Endothelial cell of umbilical vein (primary cell): ENCODE measurements at regions not wholly inside any gene's neighbourhood (a gene's known extent, or its start where the extent isn't known, plus 50 kb on each side); places are given as distances from the start of the nearest gene placed in this dataset.

Experiments
- CTCF ChIP-seq, 2 donors: IDR thresholded peaks; 1 replicate in 1 of 2; 2 replicates in 1 of 2; pipeline ENCODE4 v1.5.1; 2011; ENCODE audit warnings: low read length in 2 of 2, mild to moderate bottlenecking in 2 of 2, moderate library complexity in 2 of 2, control low read depth in 1 of 2, inconsistent platforms in 1 of 2, low read depth in 1 of 2; ENCODE audit not compliant: insufficient read depth in 1 of 2; ENCODE audit errors: extremely low read depth in 1 of 2
- EZH2 ChIP-seq: IDR thresholded peaks from 2 replicates; pipeline ENCODE4 v1.6.1; 2012; ENCODE audit warnings: borderline replicate concordance, low read depth, mild to moderate bottlenecking, moderate library complexity, low read length, inconsistent platforms; ENCODE audit not compliant: severe bottlenecking
- FOS ChIP-seq: IDR thresholded peaks from 2 replicates; pipeline ENCODE4 v1.6.1; 2011; ENCODE audit warnings: mild to moderate bottlenecking, low read length, moderate library complexity, borderline replicate concordance; ENCODE audit not compliant: insufficient read depth
- JUN ChIP-seq: IDR thresholded peaks from 2 replicates; pipeline ENCODE4 v1.6.1; 2011; ENCODE audit warnings: borderline replicate concordance, low read depth; ENCODE audit not compliant: insufficient read length, insufficient read depth
- MAX ChIP-seq: IDR thresholded peaks from 2 replicates; pipeline ENCODE4 v1.6.1; 2011; ENCODE audit not compliant: insufficient read depth, insufficient read length
- MYC ChIP-seq: IDR thresholded peaks from one replicate; pipeline ENCODE4 v1.6.1; 2011; ENCODE audit warnings: mild to moderate bottlenecking, low read depth, low read length
- POLR2A ChIP-seq: IDR thresholded peaks from 2 replicates; pipeline ENCODE4 v1.6.1; 2012; ENCODE audit warnings: low read depth, mild to moderate bottlenecking, control low read depth, low read length
- POLR2AphosphoS5 ChIP-seq: IDR thresholded peaks from 2 replicates; pipeline ENCODE4 v1.6.1; 2012; ENCODE audit warnings: low read depth, mild to moderate bottlenecking, control low read depth, low read length, moderate library complexity; ENCODE audit not compliant: insufficient read depth

- TF ChIP-seq CTCF (IDR thresholded peaks at IDR 0.05; ENCODE audit: extremely low read depth in 1 of 2, insufficient read depth in 1 of 2, low read depth in 1 of 2, low read length in 2 of 2) (no peak), JUN (no peak), POLR2AphosphoS5 (no peak), EZH2 (no peak), POLR2A (no peak), MYC (no peak), MAX (no peak), FOS (no peak)
Measured at GRCh38 chr1:213605732-213606131, 382.0 kb upstream of the PROX1 start.
